ENCODE measurements at regions not wholly inside any gene's neighbourhood (a gene's known extent, or its start where the extent isn't known, plus 50 kb on each side); places are given as distances from the start of the nearest gene placed in this dataset.

DNA sequence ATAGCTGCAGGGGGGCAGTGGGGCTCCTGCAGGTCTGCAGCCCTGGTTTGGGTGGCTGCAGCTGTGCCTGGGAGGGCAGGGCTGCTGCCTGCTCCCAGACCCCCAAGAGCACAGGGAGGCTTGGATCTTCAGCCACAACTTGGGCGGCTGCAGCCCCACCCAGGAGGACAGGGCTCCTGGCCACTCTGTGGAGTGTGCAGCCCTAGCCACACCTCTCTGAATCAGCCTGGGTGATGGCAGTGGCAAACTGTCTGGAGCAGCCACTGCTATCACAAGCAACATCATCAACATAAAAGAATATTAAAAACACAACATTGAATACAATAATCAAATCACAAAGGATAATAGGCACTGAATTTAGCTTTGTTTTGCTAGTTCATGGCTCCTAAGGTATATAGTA lies 164.9 kb upstream of the SLC27A6 start:
- POLR2A ChIA-PET, result no interaction called here
- CTCF ChIA-PET, result no interaction called here
- Histone ChIP-seq H3K9ac (no peak overlapping the region), H3F3A (replicated peaks; ENCODE audit: insufficient read depth) (no peaks in the 10 kb centered on the region), H3K36me3 (replicated peaks in 1 of 2; ENCODE audit: control insufficient read depth in 1 of 2, insufficient read depth in 2 of 2, low read length in 1 of 2) (no peaks in the 10 kb centered on the region), H3K27ac (ENCODE audit: low read depth in 2 of 2, low read length in 1 of 2) (no peak overlapping the region), H3K27me3 (ENCODE audit: insufficient read depth) (no peaks in the 10 kb centered on the region), H3K4me2 (no peak overlapping the region), H3K79me2 (ENCODE audit: insufficient read depth) (no peaks in the 10 kb centered on the region), H3K4me3 (ENCODE audit: low read depth in 2 of 2, low read length in 1 of 2) (no peak overlapping the region), H3K9me2 (no peaks in the 10 kb centered on the region), H3K9me3 (no peaks in the 10 kb centered on the region), H4K20me1 (ENCODE audit: insufficient read depth) (no peaks in the 10 kb centered on the region), H3K4me1 (ENCODE audit: control insufficient read depth in 1 of 2, insufficient read depth in 2 of 2, low read depth in 1 of 2, low read length in 1 of 2) (no peaks in the 10 kb centered on the region), H2AFZ (ENCODE audit: low read depth) (no peak overlapping the region)
- DNase-seq, result no peak
- TF ChIP-seq SIN3A (IDR thresholded peaks at IDR 0.05; ENCODE audit: borderline replicate concordance, low read depth, low read length) (no peak), GABPA (IDR thresholded peaks at IDR 0.05; ENCODE audit: low read depth) (no peak), FOXJ3 (CRISPR knock-in tag; IDR thresholded peaks at IDR 0.05) (no peak), TCF12 (IDR thresholded peaks at IDR 0.05) (no peak), TEAD4 (IDR thresholded peaks at IDR 0.05; ENCODE audit: borderline replicate concordance, insufficient read depth) (no peak), EZH2phosphoT487 (IDR thresholded peaks at IDR 0.05; ENCODE audit: borderline replicate concordance, low read depth) (no peak), MEF2A (IDR thresholded peaks at IDR 0.05; ENCODE audit: borderline replicate concordance, low read depth) (no peak), TAF1 (IDR thresholded peaks at IDR 0.05; ENCODE audit: borderline replicate concordance, low read depth, low read length) (no peak), CHD2 (IDR thresholded peaks at IDR 0.05; ENCODE audit: low read length, partially characterized antibody) (no peak), FOSL2 (IDR thresholded peaks at IDR 0.05; ENCODE audit: borderline replicate concordance, low read depth) (no peak), RXRA (IDR thresholded peaks at IDR 0.05; ENCODE audit: borderline replicate concordance, low read depth) (no peak)
- TF ChIP-seq, protein P1, sequence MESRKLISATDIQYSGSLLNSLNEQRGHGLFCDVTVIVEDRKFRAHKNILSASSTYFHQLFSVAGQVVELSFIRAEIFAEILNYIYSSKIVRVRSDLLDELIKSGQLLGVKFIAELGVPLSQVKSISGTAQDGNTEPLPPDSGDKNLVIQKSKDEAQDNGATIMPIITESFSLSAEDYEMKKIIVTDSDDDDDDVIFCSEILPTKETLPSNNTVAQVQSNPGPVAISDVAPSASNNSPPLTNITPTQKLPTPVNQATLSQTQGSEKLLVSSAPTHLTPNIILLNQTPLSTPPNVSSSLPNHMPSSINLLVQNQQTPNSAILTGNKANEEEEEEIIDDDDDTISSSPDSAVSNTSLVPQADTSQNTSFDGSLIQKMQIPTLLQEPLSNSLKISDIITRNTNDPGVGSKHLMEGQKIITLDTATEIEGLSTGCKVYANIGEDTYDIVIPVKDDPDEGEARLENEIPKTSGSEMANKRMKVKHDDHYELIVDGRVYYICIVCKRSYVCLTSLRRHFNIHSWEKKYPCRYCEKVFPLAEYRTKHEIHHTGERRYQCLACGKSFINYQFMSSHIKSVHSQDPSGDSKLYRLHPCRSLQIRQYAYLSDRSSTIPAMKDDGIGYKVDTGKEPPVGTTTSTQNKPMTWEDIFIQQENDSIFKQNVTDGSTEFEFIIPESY (IDR thresholded peaks at IDR 0.05; ENCODE audit: borderline replicate concordance, low read depth), result no peak
- TF ChIP-seq, protein P2, sequence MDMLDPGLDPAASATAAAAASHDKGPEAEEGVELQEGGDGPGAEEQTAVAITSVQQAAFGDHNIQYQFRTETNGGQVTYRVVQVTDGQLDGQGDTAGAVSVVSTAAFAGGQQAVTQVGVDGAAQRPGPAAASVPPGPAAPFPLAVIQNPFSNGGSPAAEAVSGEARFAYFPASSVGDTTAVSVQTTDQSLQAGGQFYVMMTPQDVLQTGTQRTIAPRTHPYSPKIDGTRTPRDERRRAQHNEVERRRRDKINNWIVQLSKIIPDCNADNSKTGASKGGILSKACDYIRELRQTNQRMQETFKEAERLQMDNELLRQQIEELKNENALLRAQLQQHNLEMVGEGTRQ (IDR thresholded peaks at IDR 0.05; ENCODE audit: borderline replicate concordance, low read depth, low read length), result no peak
- TF ChIP-seq, protein P3, sequence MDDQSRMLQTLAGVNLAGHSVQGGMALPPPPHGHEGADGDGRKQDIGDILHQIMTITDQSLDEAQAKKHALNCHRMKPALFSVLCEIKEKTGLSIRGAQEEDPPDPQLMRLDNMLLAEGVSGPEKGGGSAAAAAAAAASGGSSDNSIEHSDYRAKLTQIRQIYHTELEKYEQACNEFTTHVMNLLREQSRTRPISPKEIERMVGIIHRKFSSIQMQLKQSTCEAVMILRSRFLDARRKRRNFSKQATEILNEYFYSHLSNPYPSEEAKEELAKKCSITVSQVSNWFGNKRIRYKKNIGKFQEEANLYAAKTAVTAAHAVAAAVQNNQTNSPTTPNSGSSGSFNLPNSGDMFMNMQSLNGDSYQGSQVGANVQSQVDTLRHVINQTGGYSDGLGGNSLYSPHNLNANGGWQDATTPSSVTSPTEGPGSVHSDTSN (IDR thresholded peaks at IDR 0.05), result no peak
- TF ChIP-seq, protein P4, sequence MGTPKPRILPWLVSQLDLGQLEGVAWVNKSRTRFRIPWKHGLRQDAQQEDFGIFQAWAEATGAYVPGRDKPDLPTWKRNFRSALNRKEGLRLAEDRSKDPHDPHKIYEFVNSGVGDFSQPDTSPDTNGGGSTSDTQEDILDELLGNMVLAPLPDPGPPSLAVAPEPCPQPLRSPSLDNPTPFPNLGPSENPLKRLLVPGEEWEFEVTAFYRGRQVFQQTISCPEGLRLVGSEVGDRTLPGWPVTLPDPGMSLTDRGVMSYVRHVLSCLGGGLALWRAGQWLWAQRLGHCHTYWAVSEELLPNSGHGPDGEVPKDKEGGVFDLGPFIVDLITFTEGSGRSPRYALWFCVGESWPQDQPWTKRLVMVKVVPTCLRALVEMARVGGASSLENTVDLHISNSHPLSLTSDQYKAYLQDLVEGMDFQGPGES (IDR thresholded peaks at IDR 0.05; ENCODE audit: low read depth, low read length), result no peak
- TF ChIP-seq, protein P5, sequence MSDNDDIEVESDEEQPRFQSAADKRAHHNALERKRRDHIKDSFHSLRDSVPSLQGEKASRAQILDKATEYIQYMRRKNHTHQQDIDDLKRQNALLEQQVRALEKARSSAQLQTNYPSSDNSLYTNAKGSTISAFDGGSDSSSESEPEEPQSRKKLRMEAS (IDR thresholded peaks at IDR 0.05; ENCODE audit: low read depth), result no peak
- TF ChIP-seq, protein P6, sequence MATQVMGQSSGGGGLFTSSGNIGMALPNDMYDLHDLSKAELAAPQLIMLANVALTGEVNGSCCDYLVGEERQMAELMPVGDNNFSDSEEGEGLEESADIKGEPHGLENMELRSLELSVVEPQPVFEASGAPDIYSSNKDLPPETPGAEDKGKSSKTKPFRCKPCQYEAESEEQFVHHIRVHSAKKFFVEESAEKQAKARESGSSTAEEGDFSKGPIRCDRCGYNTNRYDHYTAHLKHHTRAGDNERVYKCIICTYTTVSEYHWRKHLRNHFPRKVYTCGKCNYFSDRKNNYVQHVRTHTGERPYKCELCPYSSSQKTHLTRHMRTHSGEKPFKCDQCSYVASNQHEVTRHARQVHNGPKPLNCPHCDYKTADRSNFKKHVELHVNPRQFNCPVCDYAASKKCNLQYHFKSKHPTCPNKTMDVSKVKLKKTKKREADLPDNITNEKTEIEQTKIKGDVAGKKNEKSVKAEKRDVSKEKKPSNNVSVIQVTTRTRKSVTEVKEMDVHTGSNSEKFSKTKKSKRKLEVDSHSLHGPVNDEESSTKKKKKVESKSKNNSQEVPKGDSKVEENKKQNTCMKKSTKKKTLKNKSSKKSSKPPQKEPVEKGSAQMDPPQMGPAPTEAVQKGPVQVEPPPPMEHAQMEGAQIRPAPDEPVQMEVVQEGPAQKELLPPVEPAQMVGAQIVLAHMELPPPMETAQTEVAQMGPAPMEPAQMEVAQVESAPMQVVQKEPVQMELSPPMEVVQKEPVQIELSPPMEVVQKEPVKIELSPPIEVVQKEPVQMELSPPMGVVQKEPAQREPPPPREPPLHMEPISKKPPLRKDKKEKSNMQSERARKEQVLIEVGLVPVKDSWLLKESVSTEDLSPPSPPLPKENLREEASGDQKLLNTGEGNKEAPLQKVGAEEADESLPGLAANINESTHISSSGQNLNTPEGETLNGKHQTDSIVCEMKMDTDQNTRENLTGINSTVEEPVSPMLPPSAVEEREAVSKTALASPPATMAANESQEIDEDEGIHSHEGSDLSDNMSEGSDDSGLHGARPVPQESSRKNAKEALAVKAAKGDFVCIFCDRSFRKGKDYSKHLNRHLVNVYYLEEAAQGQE (IDR thresholded peaks at IDR 0.05; ENCODE audit: low read depth, low read length), result no peak
- WGBS (ENCODE audit: low lambda C conversion rate), result 20% methylated on average over 1 of the region's 1 CpG
